ENCODE measurements at regions not wholly inside any gene's neighbourhood (a gene's known extent, or its start where the extent isn't known, plus 50 kb on each side); places are given as distances from the start of the nearest gene placed in this dataset.
A peak's percentile ranks its signal among the peaks of the same experiment; 100 is the strongest.

GRCh38 chr11:8325591-8326304, 62.1 kb upstream of the LMO1 start:
- no peaks in the 10 kb centered on the region for H3K27me3 ChIP-seq (ENCODE audit: insufficient read depth, low read length)
- peaks cover 27 to 41% of the 10 kb centered on the region in 2 experiments for H3K4me1 Mint-ChIP-seq

More at GRCh38 chr11:8325591-8326304, 62.1 kb upstream of the LMO1 start:
- H3K79me1 ChIP-seq (ENCODE audit: insufficient read depth, low read depth, low read length, poor library complexity, severe bottlenecking), result no peaks in the 10 kb centered on the region
- H2BK20ac ChIP-seq (ENCODE audit: low read depth, low read length, poor library complexity, severe bottlenecking), result no peak overlapping the region
- DNase-seq, result peak; percentile 61
- H3K36me3 Mint-ChIP-seq (ENCODE audit: insufficient read depth in 1 of 3, low read depth in 3 of 3), result no peaks in the 10 kb centered on the region; a peak in 1 of 7 replicates
- no peaks in the 10 kb centered on the region; a peak in 2 of 5 replicates for H3K9me3 Mint-ChIP-seq
- no peak overlapping the region for H2BK120ac ChIP-seq (ENCODE audit: low read depth, low read length, poor library complexity, severe bottlenecking)
- H2AFZ ChIP-seq (ENCODE audit: low read length), result no peak overlapping the region
- H3K4me1 ChIP-seq (ENCODE audit: insufficient read depth, low read length), result no peaks in the 10 kb centered on the region; the same call in 1 of the 2 replicates
- no peak overlapping the region for H3K9ac ChIP-seq (ENCODE audit: extremely low read depth, insufficient read length, low read length)
- no peaks in the 10 kb centered on the region for H3K23me2 ChIP-seq (ENCODE audit: insufficient read length, low read depth, low read length, poor library complexity, severe bottlenecking)
- H3K27me3 Mint-ChIP-seq (ENCODE audit: low read depth), result peaks cover 5% of the 10 kb centered on the region
- H2AK5ac ChIP-seq (ENCODE audit: insufficient read length, low read length), result no peak overlapping the region
- H3K4me2 ChIP-seq (ENCODE audit: insufficient read depth, insufficient read length, low read length), result no peak overlapping the region
- H4K20me1 ChIP-seq (ENCODE audit: control insufficient read depth, insufficient read depth, insufficient read length), result no peaks in the 10 kb centered on the region
- no peak overlapping the region for H3K4ac ChIP-seq (ENCODE audit: low read depth, low read length)
- no CpG with 5 or more reads among the region's 9 CpGs for WGBS (ENCODE audit: extremely low coverage, insufficient read length, low lambda C conversion rate)
- H3K79me2 ChIP-seq (ENCODE audit: insufficient read depth, low read length), result no peaks in the 10 kb centered on the region
- no peak overlapping the region; the same call in 1 of the 2 replicates for H3K14ac ChIP-seq (ENCODE audit: insufficient read depth, low read length)
- H4K5ac ChIP-seq (ENCODE audit: insufficient read length, low read depth, low read length), result no peak overlapping the region
- H3K56ac ChIP-seq (ENCODE audit: insufficient read length, low read depth, low read length), result no peak overlapping the region
- H4K91ac ChIP-seq (ENCODE audit: insufficient read length, low read depth, low read length), result no peak overlapping the region
- H3K27ac Mint-ChIP-seq, result peak overlapping the region in 2 of 3 experiments; percentile 17 to 46; a peak in 3 of 7 replicates
- no peak overlapping the region for H2BK5ac ChIP-seq (ENCODE audit: insufficient read length, low read length)
- no peak overlapping the region for H3K27ac ChIP-seq (ENCODE audit: insufficient read length, low read depth, low read length)
- H3K23ac ChIP-seq (ENCODE audit: insufficient read length, low read depth, low read length), result no peak overlapping the region
- H4K8ac ChIP-seq (replicated peaks; ENCODE audit: insufficient read length, low read depth, low read length), result no peak overlapping the region
- no peak overlapping the region for H2BK15ac ChIP-seq (ENCODE audit: low read depth, low read length)
- H3K18ac ChIP-seq (ENCODE audit: insufficient read length, low read depth, low read length), result no peak overlapping the region
- no peak overlapping the region for H2BK12ac ChIP-seq (ENCODE audit: insufficient read length, low read depth, low read length)
- no peak overlapping the region for H3T11ph ChIP-seq (ENCODE audit: low read length)
- H3K4me3 Mint-ChIP-seq, result no peak overlapping the region
- TF ChIP-seq CTCF (conservative IDR thresholded peaks at IDR 0.05), result no peak
- H3K9me3 ChIP-seq (ENCODE audit: control insufficient read depth, low read depth, low read length), result no peaks in the 10 kb centered on the region

Data from H9 (cell line).